T47D (cell line): ENCODE measurements at regions not wholly inside any gene's neighbourhood (a gene's known extent, or its start where the extent isn't known, plus 50 kb on each side); places are given as distances from the start of the nearest gene placed in this dataset.

Experiments
- DNase-seq, 2 experiments: peaks; one replicate each; pipeline versions ENCODE4 v3.0.0 to v3.0.0-alpha.2; 2011 to 2012; ENCODE audit warnings: low read depth in 1 of 2, low spot score in 1 of 2
- JUND ChIP-seq: IDR thresholded peaks from 2 replicates; pipeline ENCODE4 v1.6.1; 2012; ENCODE audit warnings: low read depth
- in situ Hi-C: cut with HindIII; loops from 2 replicates; pipeline ENCODE4 v1.10.0; 2016; ENCODE audit warnings: low sequenced_read_pairs, low pct_unique_long_range_greater_than_20kb

DNA sequence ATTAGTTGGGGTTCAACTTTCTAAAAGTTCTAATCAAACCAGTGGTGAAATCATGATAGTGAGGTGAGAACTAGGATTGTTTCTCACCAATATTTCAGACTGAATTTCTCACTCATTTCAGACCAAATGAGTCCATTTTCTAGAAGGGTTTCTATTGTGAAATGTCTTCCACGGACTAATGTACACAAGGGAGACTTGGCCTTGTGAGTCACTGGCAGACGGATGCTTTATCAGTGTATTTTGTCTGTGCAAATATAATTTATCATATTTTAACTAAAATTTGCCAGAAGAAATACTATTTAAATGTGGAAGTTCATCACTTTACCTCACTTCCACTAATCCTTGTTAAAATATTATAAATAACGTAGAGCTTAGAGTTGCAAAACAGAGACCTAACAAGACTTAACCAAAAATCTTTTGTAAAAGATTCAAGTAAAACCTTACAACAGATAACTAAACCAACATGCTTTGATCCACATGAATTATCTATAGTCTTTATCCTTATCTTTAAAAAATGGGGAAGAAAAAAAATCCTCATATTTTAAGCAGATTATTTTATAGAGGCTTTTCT, 506.0 kb upstream of the FAM241A start:
- no peak for DNase-seq
- in situ Hi-C loops = no loop called here
- no peak for TF ChIP-seq JUND

DNA sequence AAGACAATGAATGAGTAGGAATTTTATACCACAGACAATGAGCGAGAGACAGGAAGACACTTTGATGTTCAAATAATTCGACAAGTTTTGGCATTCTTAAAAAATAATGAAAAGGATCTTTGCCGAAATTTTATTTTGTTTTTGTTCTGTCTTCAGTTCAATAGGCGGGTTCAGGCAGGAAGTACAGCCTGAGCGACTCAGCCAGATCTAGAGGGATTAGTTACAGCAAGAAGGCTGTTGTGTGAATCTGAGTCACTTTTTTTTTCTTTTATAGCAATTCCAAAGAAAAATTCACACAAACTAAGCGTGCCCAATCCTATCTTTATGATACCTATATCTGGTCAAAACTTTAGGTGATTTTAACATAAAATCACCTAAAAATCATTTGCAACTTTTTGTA, 505.4 kb upstream of the FAM241A start:
- in situ Hi-C loops = no loop called here
- TF ChIP-seq JUND = no peak
- no peak for DNase-seq

DNA sequence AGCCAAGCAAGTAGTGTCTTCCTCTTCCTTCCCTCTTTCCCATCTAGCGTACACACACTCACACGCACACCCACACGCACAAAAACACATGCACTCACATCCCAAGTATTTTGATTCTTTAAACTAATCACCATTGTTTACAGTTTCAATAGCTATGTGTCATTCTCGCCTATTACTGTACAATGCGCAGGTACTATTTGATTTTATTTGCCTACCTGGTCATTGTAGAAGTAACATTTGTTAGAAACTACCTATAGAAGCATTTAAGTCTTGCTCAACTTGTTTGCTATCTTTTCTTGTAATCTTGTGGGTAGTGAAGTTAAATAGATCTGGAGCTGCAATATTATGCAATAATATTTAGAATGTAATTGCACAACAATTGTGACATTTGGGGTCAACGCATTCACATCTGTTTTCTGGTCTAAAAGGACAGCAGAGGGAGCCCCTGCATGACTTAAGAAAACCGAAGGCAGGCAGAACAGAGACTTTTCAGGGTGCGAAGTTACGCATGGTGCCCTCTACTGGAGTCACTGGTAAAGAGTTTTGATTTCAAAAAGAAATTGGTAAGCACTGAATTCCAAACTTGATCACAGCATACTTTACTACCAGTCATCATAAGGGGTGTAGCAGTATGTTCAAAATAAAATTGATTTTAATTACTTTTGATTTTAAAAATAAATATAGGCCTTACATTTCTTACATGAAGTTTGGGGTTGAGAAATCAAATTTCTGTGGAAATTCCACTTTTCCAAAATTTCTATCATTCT, 503.3 kb upstream of the FAM241A start:
- TF ChIP-seq JUND = no peak
- in situ Hi-C loops = no loop called here
- peak; percentile 24 to 88 for DNase-seq

GRCh38 chr4:111648056-111648455, 497.2 kb upstream of the FAM241A start:
- in situ Hi-C loops = no loop called here
- no peak for TF ChIP-seq JUND
- DNase-seq = no peak

DNA sequence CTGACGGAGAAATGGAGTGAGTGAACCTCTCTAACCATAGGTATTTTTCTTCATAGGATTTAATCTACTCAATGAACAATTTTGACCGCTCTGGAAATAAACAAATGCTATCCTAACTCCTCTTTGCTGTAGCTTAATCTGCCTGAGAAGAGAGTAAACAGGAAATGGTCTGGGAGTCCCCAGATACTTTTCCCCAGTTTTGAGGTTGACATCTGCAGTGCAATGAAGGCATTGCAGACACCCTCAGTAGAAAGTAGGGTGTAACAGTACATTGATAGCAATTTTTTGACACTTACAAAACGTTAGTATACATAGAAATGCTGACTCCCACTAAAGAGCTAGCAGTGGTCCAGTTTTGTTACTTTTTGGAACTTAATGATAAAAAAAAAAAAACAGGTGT, 495.9 kb upstream of the FAM241A start:
- no peak for TF ChIP-seq JUND
- no peak for DNase-seq
- in situ Hi-C loops = no loop called here

DNA sequence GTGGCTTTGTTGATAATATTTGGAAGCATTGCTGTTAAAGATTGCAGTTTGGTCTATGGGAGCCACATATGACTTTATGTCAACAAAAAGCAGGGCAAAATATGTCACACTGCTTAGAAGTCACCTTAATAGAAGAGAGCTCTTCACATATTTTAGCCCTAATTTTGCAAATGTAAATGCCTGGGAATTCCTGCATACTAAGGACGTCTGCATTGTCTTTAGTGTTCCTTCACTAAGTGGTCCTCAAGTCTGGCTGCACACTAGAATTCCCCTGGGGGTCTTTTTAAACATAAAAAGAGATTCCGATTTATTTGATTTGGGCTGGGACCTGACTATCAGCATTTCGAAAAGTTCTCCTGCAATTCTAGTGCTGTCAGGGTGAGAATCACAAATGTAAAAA, 495.1 kb upstream of the FAM241A start:
- in situ Hi-C loops = no loop called here
- DNase-seq = no peak
- no peak for TF ChIP-seq JUND

- in situ Hi-C loops = no loop called here
- no peak for TF ChIP-seq JUND
- DNase-seq = no peak
These were observed 494.6 kb upstream of the FAM241A start for GRCh38 chr4:111650674-111651086.

- in situ Hi-C loops = no loop called here
- no peak for TF ChIP-seq JUND
These were observed 493.0 kb upstream of the FAM241A start for GRCh38 chr4:111652236-111652635.

GRCh38 chr4:111652986-111653385, 492.3 kb upstream of the FAM241A start:
- DNase-seq = no peak
- TF ChIP-seq JUND = no peak
- in situ Hi-C loops = no loop called here

More at GRCh38 chr4:111652236-111652635, 493.0 kb upstream of the FAM241A start:
- DNase-seq = no peak

GRCh38 chr4:111662496-111662895, 482.8 kb upstream of the FAM241A start:
- DNase-seq = no peak
- in situ Hi-C loops = no loop called here
- TF ChIP-seq JUND = no peak

DNA sequence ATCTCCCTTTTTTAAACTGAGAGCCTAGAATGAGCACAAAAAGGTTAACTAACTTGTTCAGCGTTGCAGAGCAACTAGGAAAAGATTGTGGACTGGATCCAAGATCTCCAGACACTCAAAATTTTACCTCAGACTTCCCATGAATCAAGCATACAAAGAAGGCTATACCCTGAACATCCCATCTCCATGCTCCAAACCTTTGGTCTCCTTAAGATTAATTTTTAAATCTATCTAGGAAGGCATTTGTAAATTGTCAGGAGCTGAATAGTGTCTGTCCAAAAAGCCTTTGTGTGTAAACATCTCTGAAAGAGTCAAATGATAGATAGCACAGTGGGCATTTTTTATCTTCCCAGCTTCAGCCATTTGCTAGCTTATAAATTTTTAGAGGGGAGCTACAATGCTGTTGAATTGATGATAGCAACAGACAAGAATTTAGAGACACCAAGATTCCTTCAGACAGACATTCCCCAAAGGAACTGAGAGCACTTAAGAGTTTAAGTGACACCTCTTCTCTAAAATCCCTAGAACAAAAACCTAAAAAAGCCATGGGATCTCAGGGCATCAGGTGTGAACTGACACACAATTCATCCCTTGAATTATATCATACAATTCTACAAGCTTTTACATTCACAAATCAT, 480.8 kb upstream of the FAM241A start:
- in situ Hi-C loops = no loop called here
- no peak for TF ChIP-seq JUND
- no peak for DNase-seq

DNA sequence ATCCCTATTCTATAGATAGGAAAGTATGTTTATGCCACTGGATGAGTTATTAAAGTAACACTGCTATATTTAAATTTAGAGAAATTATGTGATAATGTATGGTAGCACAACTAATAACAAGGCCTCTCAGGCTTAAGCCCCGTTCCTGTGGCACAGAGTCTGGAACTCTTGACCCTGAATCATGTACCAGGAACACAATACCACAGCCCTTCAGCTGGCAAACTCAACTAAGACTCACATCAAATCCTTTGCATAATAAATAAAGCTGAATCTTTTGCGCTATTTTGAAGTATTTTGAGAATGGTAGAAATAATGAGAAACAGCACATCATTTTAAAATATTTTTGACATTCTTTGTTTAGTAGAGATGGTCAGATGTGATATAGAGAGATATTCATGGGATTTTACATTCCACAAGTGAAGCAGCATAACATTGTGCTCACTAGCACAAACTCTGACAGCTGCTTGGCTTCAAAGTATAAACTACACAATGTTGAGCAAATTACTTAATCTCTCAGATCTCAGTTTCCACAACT, 478.4 kb upstream of the FAM241A start:
- DNase-seq = no peak
- in situ Hi-C loops = no loop called here
- no peak for TF ChIP-seq JUND

- DNase-seq = no peak
- TF ChIP-seq JUND = no peak
- in situ Hi-C loops = no loop called here
These were observed 473.5 kb upstream of the FAM241A start for GRCh38 chr4:111671756-111672155.
